ENCODE measurements at regions not wholly inside any gene's neighbourhood (a gene's known extent, or its start where the extent isn't known, plus 50 kb on each side); places are given as distances from the start of the nearest gene placed in this dataset.

GRCh38 chr3:153702106-153702505, 419.1 kb upstream of the ARHGEF26 start:
- Histone ChIP-seq H3K4me1 (no peaks in the 10 kb centered on the region), H3K27me3 (ENCODE audit: low read depth) (no peaks in the 10 kb centered on the region), H3K9me3 (no peaks in the 10 kb centered on the region), H3K36me3 (replicated peaks) (no peaks in the 10 kb centered on the region), H3K4me3 (no peak overlapping the region)
- DNase-seq (ENCODE audit: low spot score in 2 of 2) = no peak
- in situ Hi-C loops (cut with MboI; ENCODE audit: low sequenced_read_pairs) = no loop called here

GRCh38 chr3:153704115-153704514, 417.1 kb upstream of the ARHGEF26 start:
- in situ Hi-C loops (cut with MboI; ENCODE audit: low sequenced_read_pairs) = no loop called here
- no peak for DNase-seq (ENCODE audit: low spot score in 2 of 2)
- Histone ChIP-seq H3K9me3 (no peaks in the 10 kb centered on the region), H3K4me3 (no peak overlapping the region), H3K36me3 (replicated peaks) (no peaks in the 10 kb centered on the region), H3K27me3 (ENCODE audit: low read depth) (no peaks in the 10 kb centered on the region), H3K4me1 (no peaks in the 10 kb centered on the region)

- H3K36me3 ChIP-seq (replicated peaks) = no peaks in the 10 kb centered on the region
- H3K27me3 ChIP-seq (ENCODE audit: low read depth) = no peaks in the 10 kb centered on the region
- in situ Hi-C loops (cut with MboI; ENCODE audit: low sequenced_read_pairs) = no loop called here
- H3K4me3 ChIP-seq = no peak overlapping the region
- no peaks in the 10 kb centered on the region for H3K4me1 ChIP-seq
- no peaks in the 10 kb centered on the region for H3K9me3 ChIP-seq
- no peak for DNase-seq (ENCODE audit: low spot score in 2 of 2)
These were observed 414.5 kb upstream of the ARHGEF26 start for GRCh38 chr3:153706706-153707105.

- H3K4me3 ChIP-seq = no peak overlapping the region
- H3K36me3 ChIP-seq (replicated peaks) = no peaks in the 10 kb centered on the region
- no peak for DNase-seq (ENCODE audit: low spot score in 2 of 2)
- H3K4me1 ChIP-seq = no peaks in the 10 kb centered on the region
- in situ Hi-C loops (cut with MboI; ENCODE audit: low sequenced_read_pairs) = no loop called here
- no peaks in the 10 kb centered on the region for H3K27me3 ChIP-seq (ENCODE audit: low read depth)
- H3K9me3 ChIP-seq = no peaks in the 10 kb centered on the region
These were observed 407.2 kb upstream of the ARHGEF26 start for GRCh38 chr3:153714016-153714415.

GRCh38 chr3:153714588-153715290, 406.5 kb upstream of the ARHGEF26 start:
- no peaks in the 10 kb centered on the region for H3K4me1 ChIP-seq
- no peaks in the 10 kb centered on the region for H3K9me3 ChIP-seq
- H3K4me3 ChIP-seq = no peak overlapping the region
- DNase-seq (ENCODE audit: low spot score in 2 of 2) = no peak
- in situ Hi-C loops (cut with MboI; ENCODE audit: low sequenced_read_pairs) = no loop called here
- H3K36me3 ChIP-seq (replicated peaks) = no peaks in the 10 kb centered on the region
- no peaks in the 10 kb centered on the region for H3K27me3 ChIP-seq (ENCODE audit: low read depth)

GRCh38 chr3:153722157-153722556, 399.0 kb upstream of the ARHGEF26 start:
- no peaks in the 10 kb centered on the region for H3K9me3 ChIP-seq
- H3K27me3 ChIP-seq (ENCODE audit: low read depth) = no peaks in the 10 kb centered on the region
- no peak overlapping the region for H3K4me3 ChIP-seq
- in situ Hi-C loops (cut with MboI; ENCODE audit: low sequenced_read_pairs) = no loop called here
- no peaks in the 10 kb centered on the region for H3K36me3 ChIP-seq (replicated peaks)
- no peak for DNase-seq (ENCODE audit: low spot score in 2 of 2)
- H3K4me1 ChIP-seq = no peaks in the 10 kb centered on the region

- in situ Hi-C loops (cut with MboI; ENCODE audit: low sequenced_read_pairs) = no loop called here
- DNase-seq (ENCODE audit: low spot score in 2 of 2) = no peak
These were observed 390.1 kb upstream of the ARHGEF26 start for GRCh38 chr3:153731071-153731470.

GRCh38 chr3:153734777-153735551, 386.2 kb upstream of the ARHGEF26 start:
- H3K36me3 ChIP-seq (replicated peaks) = no peaks in the 10 kb centered on the region
- in situ Hi-C loops (cut with MboI; ENCODE audit: low sequenced_read_pairs) = no loop called here
- no peaks in the 10 kb centered on the region for H3K4me1 ChIP-seq
- H3K27me3 ChIP-seq (ENCODE audit: low read depth) = no peaks in the 10 kb centered on the region
- H3K4me3 ChIP-seq = no peak overlapping the region
- DNase-seq (ENCODE audit: low spot score in 2 of 2) = no peak
- no peaks in the 10 kb centered on the region for H3K9me3 ChIP-seq

More at GRCh38 chr3:153731071-153731470, 390.1 kb upstream of the ARHGEF26 start:
- Histone ChIP-seq H3K4me1 (no peaks in the 10 kb centered on the region), H3K36me3 (replicated peaks) (no peaks in the 10 kb centered on the region), H3K4me3 (no peak overlapping the region), H3K27me3 (ENCODE audit: low read depth) (no peaks in the 10 kb centered on the region), H3K9me3 (no peaks in the 10 kb centered on the region)

- DNase-seq (ENCODE audit: low spot score in 2 of 2) = no peak
- Histone ChIP-seq H3K36me3 (replicated peaks) (no peaks in the 10 kb centered on the region), H3K4me3 (no peak overlapping the region), H3K4me1 (peaks cover 13% of the 10 kb centered on the region), H3K27me3 (ENCODE audit: low read depth) (no peaks in the 10 kb centered on the region), H3K9me3 (no peaks in the 10 kb centered on the region)
- in situ Hi-C loops (cut with MboI; ENCODE audit: low sequenced_read_pairs) = no loop called here
These were observed 381.1 kb upstream of the ARHGEF26 start for GRCh38 chr3:153740109-153740508.

- DNase-seq (ENCODE audit: low spot score in 2 of 2) = no peak
- Histone ChIP-seq H3K27me3 (ENCODE audit: low read depth) (no peaks in the 10 kb centered on the region), H3K36me3 (replicated peaks) (no peaks in the 10 kb centered on the region), H3K4me1 (peaks cover 14% of the 10 kb centered on the region), H3K9me3 (no peaks in the 10 kb centered on the region), H3K4me3 (no peak overlapping the region)
- in situ Hi-C loops (cut with MboI; ENCODE audit: low sequenced_read_pairs) = no loop called here
These were observed 376.3 kb upstream of the ARHGEF26 start for GRCh38 chr3:153744889-153745288.

GRCh38 chr3:153746211-153746610, 375.0 kb upstream of the ARHGEF26 start:
- Histone ChIP-seq H3K9me3 (no peaks in the 10 kb centered on the region), H3K27me3 (ENCODE audit: low read depth) (no peaks in the 10 kb centered on the region), H3K4me1 (peaks cover 14% of the 10 kb centered on the region), H3K4me3 (no peak overlapping the region), H3K36me3 (replicated peaks) (no peaks in the 10 kb centered on the region)
- in situ Hi-C loops (cut with MboI; ENCODE audit: low sequenced_read_pairs) = no loop called here
- DNase-seq (ENCODE audit: low spot score in 2 of 2) = no peak

GRCh38 chr3:153749070-153749610, 372.1 kb upstream of the ARHGEF26 start:
- H3K9me3 ChIP-seq = no peaks in the 10 kb centered on the region
- in situ Hi-C loops (cut with MboI; ENCODE audit: low sequenced_read_pairs) = no loop called here
- DNase-seq (ENCODE audit: low spot score in 2 of 2) = no peak
- peaks cover 5% of the 10 kb centered on the region for H3K4me1 ChIP-seq
- H3K36me3 ChIP-seq (replicated peaks) = no peaks in the 10 kb centered on the region
- no peak overlapping the region for H3K4me3 ChIP-seq
- H3K27me3 ChIP-seq (ENCODE audit: low read depth) = no peaks in the 10 kb centered on the region

GRCh38 chr3:153752405-153753027, 368.7 kb upstream of the ARHGEF26 start:
- Histone ChIP-seq H3K27me3 (ENCODE audit: low read depth) (no peaks in the 10 kb centered on the region), H3K9me3 (no peaks in the 10 kb centered on the region), H3K4me1 (no peaks in the 10 kb centered on the region), H3K36me3 (replicated peaks) (no peaks in the 10 kb centered on the region), H3K4me3 (no peak overlapping the region)
- in situ Hi-C loops (cut with MboI; ENCODE audit: low sequenced_read_pairs) = loop anchor here (25.0 kb wide), 1 partner anchor 715 kb away; no protein-coding TSS in a partner anchor
- no peak for DNase-seq (ENCODE audit: low spot score in 2 of 2)

GRCh38 chr3:153753035-153753434, 368.2 kb upstream of the ARHGEF26 start:
- no peak for DNase-seq (ENCODE audit: low spot score in 2 of 2)
- no peaks in the 10 kb centered on the region for H3K9me3 ChIP-seq
- H3K4me3 ChIP-seq = no peak overlapping the region
- no peaks in the 10 kb centered on the region for H3K4me1 ChIP-seq
- in situ Hi-C loops (cut with MboI; ENCODE audit: low sequenced_read_pairs) = loop anchor here (25.0 kb wide), 1 partner anchor 716 kb away; no protein-coding TSS in a partner anchor
- H3K36me3 ChIP-seq (replicated peaks) = no peaks in the 10 kb centered on the region
- no peaks in the 10 kb centered on the region for H3K27me3 ChIP-seq (ENCODE audit: low read depth)

Data from HAP-1 (cell line).